Left cardiac atrium (tissue), 4 donors: ENCODE measurements at regions not wholly inside any gene's neighbourhood (a gene's known extent, or its start where the extent isn't known, plus 50 kb on each side); places are given as distances from the start of the nearest gene placed in this dataset.

Experiments
- ATAC-seq, 2 donors: fragments of 200-7000 bp; cut with Tn5 transposase; one replicate each; pipeline ENCODE4 v1.9.1; 2020; ENCODE audit warnings: mild to moderate bottlenecking in 2 of 2, moderate library complexity in 2 of 2
- DNase-seq: peaks from one replicate; pipeline ENCODE4 v3.0.0-alpha.2; 2020
- intact Hi-C, 2 donors: fragments of 100-400 bp; cut with DNase I; formaldehyde crosslinking; loops; one replicate each; pipeline versions ENCODE4 v1.14.1 to v1.15.1; 2022 to 2023
- donor health status: DM: no; HTN: yes; CAD: no.
- donor health status: DM: no; HTN: yes; CAD: no; lungs with severe emphysema.
- donor health status: DM: yes; HTN: yes; CAD: no.
- donor health status: Dilated cardiomyopathy.

- ATAC-seq = no peak
- intact Hi-C loops = no loop called here
- no peak for DNase-seq
These were observed 244.1 kb downstream of the POLR1F start for GRCh38 chr7:19464751-19465150.

DNA sequence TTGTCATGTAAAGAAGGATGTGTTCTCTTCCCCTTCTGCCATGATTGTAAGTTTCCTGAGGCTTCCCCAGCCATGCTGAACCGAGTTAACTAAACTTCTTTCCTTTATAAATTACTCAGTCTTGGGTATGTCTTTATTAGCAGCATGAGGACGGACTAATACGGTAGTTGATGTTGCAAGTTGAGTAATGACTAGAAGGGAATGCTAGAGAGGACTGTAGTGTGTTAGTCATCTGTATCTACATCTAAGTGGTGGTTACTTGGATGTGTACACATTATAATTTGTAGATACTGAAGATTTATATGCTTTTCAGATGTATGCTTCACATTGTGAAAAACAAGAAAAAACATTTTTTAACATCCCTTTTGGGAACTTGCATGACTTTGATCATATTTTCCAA, 244.6 kb downstream of the POLR1F start:
- intact Hi-C loops = no loop called here
- no peak for DNase-seq
- no peak for ATAC-seq

GRCh38 chr7:19463581-19463980, 245.3 kb downstream of the POLR1F start:
- ATAC-seq = no peak
- intact Hi-C loops = no loop called here
- DNase-seq = no peak

DNA sequence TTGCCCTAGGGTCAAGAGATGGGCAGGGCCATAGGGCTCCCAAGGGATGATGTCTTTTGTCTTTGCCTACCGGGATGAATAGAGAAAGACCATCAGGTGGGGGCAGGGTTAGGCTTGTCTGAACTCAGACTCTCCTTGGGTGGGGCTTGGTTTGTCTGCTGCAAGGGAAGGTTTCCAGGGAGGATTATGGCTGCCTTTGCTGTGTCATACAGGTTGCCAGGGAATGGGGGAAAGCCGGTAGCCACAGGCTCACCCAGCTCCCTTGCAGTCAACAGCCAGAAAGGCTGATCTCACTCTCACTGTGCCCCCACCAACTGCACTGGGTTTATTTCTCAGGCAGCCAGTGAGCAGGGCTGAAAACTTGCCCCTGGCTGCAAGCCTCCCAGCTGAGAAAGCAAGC, 253.2 kb downstream of the POLR1F start:
- ATAC-seq (no peak), DNase-seq (no peak)
- intact Hi-C loops = no loop called here

GRCh38 chr7:19448091-19448490, 260.7 kb downstream of the POLR1F start:
- intact Hi-C loops = no loop called here
- DNase-seq (no peak), ATAC-seq (no peak)

DNA sequence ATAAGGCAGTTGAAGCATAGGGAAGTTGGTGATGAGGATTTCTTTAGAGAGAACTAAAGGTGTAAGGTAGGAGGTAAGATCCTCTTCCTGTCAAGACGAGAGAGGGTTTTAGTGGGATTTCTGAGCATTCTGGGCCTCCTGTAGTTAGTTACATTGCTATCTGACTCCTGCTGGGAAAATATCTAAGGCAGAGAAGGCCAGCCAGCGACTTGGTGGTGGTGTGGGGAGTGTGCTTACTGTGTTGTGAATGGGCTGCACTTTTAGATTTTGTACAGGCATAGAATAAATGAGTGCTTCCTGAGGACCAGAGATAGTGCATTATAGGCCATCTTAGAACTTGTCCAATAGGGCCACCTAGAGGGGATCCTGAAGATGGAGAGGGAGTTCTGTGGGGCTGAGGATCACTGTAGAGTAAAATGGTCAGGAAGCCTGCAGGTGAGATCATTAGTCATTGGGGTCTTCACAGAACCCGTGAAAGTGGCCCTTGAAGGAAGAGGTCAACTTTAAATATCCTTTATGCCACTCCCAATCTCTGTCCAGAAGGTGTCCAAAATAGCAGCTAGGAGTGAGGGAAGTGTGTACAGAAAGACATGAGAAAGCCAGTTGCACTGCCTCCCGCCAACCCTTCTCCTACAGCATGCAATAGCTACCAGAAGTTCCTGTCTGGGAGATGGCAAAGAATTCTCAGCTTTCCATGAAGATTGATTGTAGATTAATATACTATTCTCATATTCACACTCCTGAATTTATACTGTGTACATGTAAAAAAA, 266.6 kb downstream of the POLR1F start:
- DNase-seq (no peak), ATAC-seq (no peak)
- intact Hi-C loops = no loop called here

- intact Hi-C loops = no loop called here
- DNase-seq (no peak), ATAC-seq (no peak)
These were observed 269.3 kb downstream of the POLR1F start for GRCh38 chr7:19439517-19439916.

DNA sequence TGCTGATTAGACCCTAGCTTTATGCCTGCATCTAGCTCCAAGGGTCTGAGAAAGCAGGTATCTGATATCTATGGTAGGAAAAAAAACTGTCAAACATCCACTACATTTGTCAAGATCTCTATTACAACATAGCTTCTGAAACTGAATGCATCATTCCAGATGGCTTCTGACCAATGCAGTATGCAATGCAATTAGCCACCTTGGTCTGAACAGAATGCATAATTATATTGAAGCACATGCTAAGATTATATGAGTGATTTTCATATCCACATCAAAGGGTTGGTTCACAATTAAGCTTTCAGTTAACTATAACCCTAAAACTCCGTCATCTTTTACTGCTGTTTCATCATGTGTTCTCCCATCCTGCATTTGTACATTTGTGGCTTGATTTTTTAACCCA, 271.4 kb downstream of the POLR1F start:
- no peak for DNase-seq
- no peak for ATAC-seq
- intact Hi-C loops = no loop called here

DNA sequence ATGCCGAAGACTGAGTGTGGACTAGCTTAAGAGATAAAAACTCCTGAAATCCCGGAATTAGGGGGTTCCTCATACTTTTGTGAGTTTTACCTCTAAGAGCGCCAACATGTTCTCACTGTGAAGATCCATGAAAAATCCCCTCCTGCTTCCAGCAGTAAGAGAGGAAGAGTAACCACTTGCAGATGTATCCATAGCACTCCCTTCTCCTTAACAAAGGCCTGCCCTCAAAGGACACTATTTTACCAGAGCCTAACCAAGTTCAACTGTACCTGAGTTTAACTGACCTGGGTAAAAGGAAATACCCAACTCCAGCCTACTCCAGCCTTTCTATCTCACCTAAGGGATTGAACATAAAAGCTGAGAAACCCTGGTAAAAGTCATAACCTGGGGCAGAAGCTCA, 280.9 kb downstream of the POLR1F start:
- intact Hi-C loops = no loop called here
- no peak for DNase-seq
- no peak for ATAC-seq

- intact Hi-C loops = no loop called here
- ATAC-seq (no peak), DNase-seq (no peak)
These were observed 276.6 kb upstream of the FERD3L start for GRCh38 chr7:19421861-19422260.

DNA sequence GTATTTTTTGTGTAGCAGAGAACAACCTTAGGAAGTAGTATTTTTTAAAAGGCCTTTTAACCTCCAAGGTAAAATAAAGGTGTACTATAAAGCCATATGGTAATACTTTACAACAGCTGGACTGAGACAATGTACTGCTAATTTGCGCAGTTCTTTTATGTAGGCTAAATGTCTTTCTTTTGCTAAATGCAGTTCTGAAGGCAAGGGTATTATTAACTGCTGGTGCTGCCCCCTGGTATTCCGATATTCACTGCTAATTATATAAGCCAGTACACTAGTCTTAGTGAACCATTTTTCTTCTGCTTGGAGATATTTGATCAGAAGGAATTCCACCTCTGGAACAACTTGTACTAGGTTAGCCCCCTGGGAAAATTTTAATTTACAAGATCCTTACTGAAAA, 272.0 kb upstream of the FERD3L start:
- intact Hi-C loops = no loop called here
- DNase-seq (no peak), ATAC-seq (no peak)

DNA sequence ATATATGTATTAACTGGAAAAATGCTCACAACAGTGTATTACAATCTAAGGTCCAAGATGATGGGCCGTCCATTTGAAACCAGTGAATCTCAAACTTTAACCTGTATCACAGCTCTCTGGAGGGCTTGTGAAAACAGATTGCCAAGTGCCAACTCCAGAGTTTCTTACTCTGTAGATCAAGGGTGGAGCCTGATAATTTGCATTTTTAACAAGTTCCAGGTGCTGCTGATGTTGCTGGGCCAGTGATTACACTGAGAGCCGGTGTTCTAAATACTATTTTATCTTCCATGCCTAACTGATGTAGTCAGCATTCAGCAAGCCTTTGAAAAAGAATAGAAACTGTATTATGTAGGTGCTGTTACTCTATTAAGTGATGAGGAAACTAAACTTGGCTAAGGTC, 269.9 kb upstream of the FERD3L start:
- intact Hi-C loops = no loop called here
- DNase-seq = no peak
- ATAC-seq = no peak

- no peak for ATAC-seq
These were observed 268.3 kb upstream of the FERD3L start for GRCh38 chr7:19413443-19413965.

DNA sequence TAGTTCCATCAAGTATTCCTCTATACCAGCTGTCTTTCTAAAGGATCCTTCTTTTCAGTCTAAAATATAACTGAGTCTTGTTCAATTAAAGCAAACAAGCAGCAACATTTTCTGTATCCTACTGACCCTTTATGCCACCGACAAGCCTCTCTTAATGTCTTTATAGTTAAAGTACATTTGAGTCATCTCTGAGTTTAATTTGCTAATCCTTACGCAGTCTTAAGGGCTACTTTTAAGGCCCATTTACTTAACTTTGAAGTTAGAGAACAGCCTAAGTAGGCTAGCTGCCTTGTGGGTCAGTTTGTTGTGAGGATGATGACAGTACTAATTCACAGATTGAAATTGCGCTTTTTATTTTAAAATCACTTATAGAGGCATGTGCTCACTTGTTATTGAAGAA, 265.5 kb upstream of the FERD3L start:
- DNase-seq (no peak), ATAC-seq (no peak)
- intact Hi-C loops = no loop called here

More at GRCh38 chr7:19413443-19413965, 268.3 kb upstream of the FERD3L start:
- DNase-seq = no peak
- intact Hi-C loops = no loop called here

DNA sequence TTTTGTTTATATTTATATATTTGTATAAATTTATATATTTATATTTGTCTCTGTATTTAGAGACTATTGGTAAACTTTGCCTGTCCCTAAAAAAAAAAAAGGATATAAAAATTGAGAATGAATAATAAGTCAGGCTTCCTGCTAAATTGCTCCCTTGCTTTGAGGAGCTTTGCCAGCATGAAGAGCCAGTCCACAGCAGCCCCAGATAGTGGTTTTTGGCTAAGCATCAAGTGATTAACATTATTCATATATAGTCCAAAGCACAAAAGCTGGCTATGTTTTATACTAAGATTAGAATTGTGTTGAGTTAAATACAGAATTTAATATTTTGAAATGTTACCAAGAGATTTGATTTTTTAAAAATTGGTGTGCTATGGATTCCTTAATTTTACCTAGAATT, 264.9 kb upstream of the FERD3L start:
- ATAC-seq = no peak
- DNase-seq = no peak
- intact Hi-C loops = no loop called here

- intact Hi-C loops = no loop called here
- DNase-seq (no peak), ATAC-seq (no peak)
These were observed 263.5 kb upstream of the FERD3L start for GRCh38 chr7:19408706-19409220.

DNA sequence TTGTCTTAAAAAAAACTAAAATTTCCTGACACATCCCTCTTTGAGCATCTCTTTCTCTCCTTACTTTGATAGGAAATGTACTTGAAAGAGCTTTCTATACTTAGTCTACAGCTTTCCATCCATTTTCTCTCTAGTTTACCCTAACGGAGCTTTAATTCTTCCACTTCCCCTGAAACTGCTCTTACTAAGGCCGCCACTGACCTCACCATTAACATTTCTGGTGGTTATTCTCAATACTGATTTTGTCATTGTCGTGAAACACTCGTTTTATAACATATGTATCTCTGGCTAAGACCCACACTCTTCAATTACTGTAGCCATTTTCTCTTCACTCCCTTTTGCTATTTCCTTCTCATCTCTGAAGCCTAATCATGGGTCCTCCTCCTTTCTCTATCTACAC, 262.0 kb upstream of the FERD3L start:
- ATAC-seq (no peak), DNase-seq (no peak)
- intact Hi-C loops = no loop called here

DNA sequence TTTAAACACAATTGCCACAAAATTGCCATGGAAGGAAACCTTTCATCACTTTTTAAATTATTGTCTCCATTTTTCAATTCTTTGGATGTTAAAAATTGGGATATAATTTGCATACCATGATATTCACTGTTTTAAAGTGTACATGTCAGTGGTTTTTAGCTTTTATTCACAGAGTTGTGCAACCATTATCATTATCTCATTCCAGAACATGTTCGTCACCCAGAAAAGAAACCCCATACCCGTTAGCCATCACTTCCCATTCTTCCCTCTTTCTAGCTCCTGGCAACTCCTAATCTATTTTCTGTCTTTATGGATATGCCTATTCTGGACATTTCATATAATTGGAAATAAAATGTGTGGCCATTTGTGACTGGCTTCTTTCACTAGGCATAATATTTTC, 260.3 kb upstream of the FERD3L start:
- intact Hi-C loops = no loop called here
- DNase-seq = no peak
- peak in 1 of 2 donors; percentile 70 for ATAC-seq

DNA sequence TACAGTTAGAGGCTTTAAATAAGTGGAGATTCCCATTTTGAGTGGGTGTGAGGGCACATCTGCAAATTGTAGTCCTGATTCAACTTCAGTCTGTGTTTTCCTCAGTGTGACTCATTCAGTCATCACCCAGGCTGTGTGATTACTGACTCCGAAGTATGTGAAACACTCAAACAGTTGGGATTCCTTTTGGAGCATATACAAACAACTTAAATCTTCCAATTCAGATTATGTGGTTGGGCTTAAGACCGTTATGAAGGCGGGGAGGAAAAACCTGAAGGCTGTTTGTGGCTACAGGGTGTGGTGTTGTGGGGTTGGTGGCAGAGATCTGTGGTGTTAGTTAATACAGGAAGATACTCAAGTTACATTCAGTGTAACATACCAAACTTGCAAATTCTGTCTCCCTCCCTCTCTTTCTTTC, 259.7 kb upstream of the FERD3L start:
- DNase-seq (no peak), ATAC-seq (peak in 1 of 2 donors; percentile 98)
- intact Hi-C loops = no loop called here

GRCh38 chr7:19403691-19404090, 258.5 kb upstream of the FERD3L start:
- DNase-seq (no peak), ATAC-seq (no peak)
- intact Hi-C loops = no loop called here

DNA sequence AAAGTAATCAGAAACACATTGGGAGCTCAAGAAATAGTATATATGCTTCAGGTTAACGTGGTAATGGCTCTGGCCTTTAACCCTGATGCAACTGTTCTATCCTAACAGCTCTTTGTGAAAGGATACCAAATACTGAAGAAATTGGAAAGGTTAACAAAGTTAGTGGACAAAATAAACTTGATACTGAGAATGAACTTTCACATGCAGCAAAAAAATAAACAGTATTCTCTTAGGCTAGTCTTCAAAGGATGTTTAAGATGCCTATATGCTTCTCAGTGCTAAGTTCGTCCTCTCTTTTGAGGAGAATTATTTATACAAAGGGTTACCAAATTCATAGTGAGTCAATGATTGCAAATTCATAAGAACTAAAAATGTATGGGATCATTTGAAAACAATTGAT, 256.2 kb upstream of the FERD3L start:
- intact Hi-C loops = no loop called here
- ATAC-seq (no peak), DNase-seq (no peak)
